SK-N-SH (cell line): ENCODE measurements at regions not wholly inside any gene's neighbourhood (a gene's known extent, or its start where the extent isn't known, plus 50 kb on each side); places are given as distances from the start of the nearest gene placed in this dataset.

Experiments
- CTCF ChIP-seq: fragments of 200-600 bp; sonication (generic); IDR thresholded peaks from 2 replicates; pipeline ENCODE4 v1.6.1; 2017; ENCODE audit warnings: antibody characterized with exemption, mild to moderate bottlenecking, moderate library complexity
- FOXM1 ChIP-seq: IDR thresholded peaks from 2 replicates; pipeline ENCODE4 v1.4.0; 2012; ENCODE audit warnings: low read depth, mild to moderate bottlenecking
- GABPA ChIP-seq: IDR thresholded peaks from 2 replicates; pipeline ENCODE4 v1.4.0; 2012; ENCODE audit warnings: low read depth, mild to moderate bottlenecking
- TF ChIP-seq, protein P1 (sequence below): IDR thresholded peaks from 2 replicates; pipeline ENCODE4 v1.4.0; 2012; ENCODE audit warnings: low read depth

GRCh38 chr13:51019026-51019425 lies 92.0 kb downstream of the C13orf42 start:
- TF ChIP-seq, protein P1, sequence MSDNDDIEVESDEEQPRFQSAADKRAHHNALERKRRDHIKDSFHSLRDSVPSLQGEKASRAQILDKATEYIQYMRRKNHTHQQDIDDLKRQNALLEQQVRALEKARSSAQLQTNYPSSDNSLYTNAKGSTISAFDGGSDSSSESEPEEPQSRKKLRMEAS = no peak
- TF ChIP-seq CTCF (no peak), FOXM1 (no peak), GABPA (no peak)
